Posterior vena cava (tissue), 2 donors: ENCODE measurements at regions not wholly inside any gene's neighbourhood (a gene's known extent, or its start where the extent isn't known, plus 50 kb on each side); places are given as distances from the start of the nearest gene placed in this dataset.
"Not testable (repeated sequence)": the region's sequence is repeated elsewhere in the genome, so short reads cannot be mapped to it uniquely, and the experiment has no call there.

ENCODE experiments used
- DNase-seq: peaks from one replicate; pipeline ENCODE4 v3.0.0-alpha.2; 2020; ENCODE audit warnings: low spot score
- intact Hi-C, 2 donors: fragments of 100-400 bp; cut with DNase I; formaldehyde crosslinking; loops; one replicate each; pipeline versions ENCODE4 v1.14.1 to v1.14.2; 2022 to 2023
- donor health status: DM: yes; HTN: yes; CAD: no.
- donor health status: DM: yes; HTN: yes; CAD: no.

DNA sequence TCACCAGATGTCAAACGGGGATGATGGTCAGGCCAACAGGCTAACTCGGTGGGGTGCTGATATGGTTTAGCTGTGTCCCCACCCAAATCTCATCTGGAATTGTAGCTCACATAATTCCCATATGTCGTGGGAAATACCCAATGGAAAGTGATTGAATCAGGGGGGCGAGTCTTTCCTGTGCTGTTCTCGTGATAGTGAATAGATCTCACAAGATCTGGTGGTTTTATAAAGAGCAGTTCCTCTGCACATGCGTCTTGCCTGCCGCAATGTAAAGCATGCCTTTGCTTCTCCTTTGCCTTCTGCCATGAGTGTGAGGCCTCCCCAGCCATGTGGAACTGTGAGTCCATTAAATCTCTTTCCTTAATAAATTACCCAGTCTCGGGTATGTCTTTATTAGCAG, 74.4 kb upstream of the YWHAQ start:
- intact Hi-C loops, result no loop called here
- no peak for DNase-seq

- DNase-seq, result no peak
Measured at GRCh38 chr2:9707008-9707407, 76.2 kb upstream of the YWHAQ start.

DNA sequence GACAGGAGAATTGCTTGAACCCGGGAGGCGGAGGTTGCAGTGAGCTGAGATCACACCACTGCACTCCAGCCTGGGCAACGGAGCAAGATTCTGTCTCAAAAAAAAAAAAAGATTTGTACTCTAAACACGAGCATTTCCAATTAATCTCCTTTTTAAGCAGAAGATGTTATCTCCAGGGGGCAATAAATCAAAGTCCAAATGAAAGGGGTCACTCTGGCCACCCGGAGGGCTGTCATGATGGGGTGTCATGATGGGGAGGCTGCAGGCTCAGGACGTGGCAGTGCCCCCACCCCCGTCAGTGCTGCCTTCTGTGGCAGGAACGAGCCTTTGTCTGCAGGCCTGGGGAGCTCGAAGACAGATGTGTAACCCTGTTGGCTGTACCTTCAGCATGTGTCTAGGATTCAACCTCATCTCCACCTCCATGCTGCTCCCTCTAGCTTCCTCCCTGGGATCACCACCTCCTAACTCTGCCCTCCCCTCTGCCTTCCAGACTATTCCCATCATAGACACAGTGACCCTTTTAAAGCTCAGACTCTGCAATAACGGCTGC, 76.9 kb upstream of the YWHAQ start:
- no peak for DNase-seq
- intact Hi-C loops, result no loop called here

More at GRCh38 chr2:9707008-9707407, 76.2 kb upstream of the YWHAQ start:
- intact Hi-C loops, result no loop called here

DNA sequence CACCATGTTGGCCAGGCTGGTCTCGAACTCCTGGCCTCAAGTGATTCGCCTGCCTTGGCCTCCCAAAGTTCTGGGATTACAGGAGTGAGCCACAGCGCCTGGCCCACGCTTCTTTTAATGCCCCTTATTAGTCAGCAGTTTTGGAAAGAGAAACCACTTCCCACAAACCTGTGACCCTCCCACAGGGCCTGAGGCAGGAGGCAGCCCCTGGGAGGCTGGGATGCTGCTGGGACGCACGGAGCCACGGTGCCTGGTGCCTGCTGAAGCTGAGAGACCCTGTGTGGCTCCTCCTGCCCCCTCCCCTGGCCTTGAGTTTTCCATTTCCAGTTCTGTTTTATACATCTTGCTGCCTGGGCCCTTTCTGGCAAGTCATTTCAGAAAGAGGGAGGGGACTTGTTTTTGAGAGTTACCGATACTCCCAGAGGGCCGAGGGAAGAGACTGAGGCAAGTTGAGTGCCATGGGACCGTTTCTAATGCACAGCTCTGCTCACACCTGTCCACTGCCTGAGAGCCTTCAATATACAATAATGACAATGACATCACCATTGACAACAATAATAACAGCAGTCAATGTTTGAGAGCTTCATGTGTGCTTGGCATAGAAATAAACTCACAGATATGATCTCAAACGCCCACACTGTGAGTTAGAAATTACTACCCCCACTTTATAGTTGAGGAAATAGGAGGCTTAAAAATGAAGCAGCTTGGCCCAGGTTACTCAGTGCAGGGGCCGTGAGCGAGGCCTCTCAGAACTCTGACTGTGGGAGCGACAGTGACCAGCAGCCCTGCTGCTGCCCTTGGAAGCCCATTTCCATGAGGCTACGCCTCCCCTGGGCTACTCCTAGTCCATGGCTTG, 78.1 kb upstream of the YWHAQ start:
- intact Hi-C loops, result no loop called here

GRCh38 chr2:9709539-9710285, 78.9 kb upstream of the YWHAQ start:
- intact Hi-C loops, result no loop called here
- DNase-seq, result no peak

More for the DNA sequence above, 78.1 kb upstream of the YWHAQ start:
- no peak for DNase-seq

DNA sequence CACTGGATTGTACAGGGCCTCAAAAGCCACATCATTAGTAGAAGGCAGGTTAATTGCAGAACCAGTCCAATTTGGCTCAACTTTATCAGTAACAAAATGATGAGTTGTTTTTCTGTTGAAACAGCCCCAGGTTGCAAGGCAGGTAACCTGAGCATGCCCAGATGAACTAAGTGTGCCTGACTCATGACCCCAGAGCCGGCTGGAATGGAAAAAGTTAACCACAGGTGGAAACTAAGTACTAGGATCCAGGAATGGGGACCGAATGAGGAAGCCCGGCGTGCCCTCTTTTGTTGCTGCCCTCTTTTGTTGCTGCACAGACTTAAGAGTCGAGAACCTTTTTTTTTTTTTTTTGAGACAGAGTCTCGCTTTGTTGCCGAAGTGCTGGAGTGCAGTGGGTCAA, 79.5 kb upstream of the YWHAQ start:
- intact Hi-C loops, result no loop called here

GRCh38 chr2:9712263-9712662, 81.5 kb upstream of the YWHAQ start:
- intact Hi-C loops, result no loop called here
- DNase-seq, result no peak

More for the DNA sequence above, 79.5 kb upstream of the YWHAQ start:
- no peak for DNase-seq

GRCh38 chr2:9714630-9715214, 83.9 kb upstream of the YWHAQ start:
- DNase-seq, result no peak
- intact Hi-C loops, result no loop called here

DNA sequence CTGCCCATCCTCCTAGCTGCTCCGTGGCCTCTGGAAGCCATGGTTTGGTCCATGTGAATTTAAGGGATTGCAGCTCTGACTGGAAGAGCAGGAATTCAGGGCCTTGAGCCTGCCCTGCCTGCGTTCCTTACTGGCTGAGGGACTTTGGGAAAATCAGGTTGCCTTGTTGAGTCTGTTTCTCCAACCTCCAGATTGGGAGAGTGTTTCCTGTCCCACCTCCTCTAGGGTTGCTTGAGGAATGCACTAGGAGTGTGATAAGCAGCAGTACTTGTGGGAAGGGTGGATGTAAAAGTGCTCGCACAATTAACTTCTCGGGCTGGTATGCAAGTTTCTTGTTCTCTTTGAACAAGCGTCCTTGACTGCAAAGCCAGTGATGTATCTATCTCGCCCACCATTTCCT, 84.4 kb upstream of the YWHAQ start:
- intact Hi-C loops, result no loop called here
- no peak for DNase-seq

- intact Hi-C loops, result no loop called here
- no peak for DNase-seq
Measured at GRCh38 chr2:9717886-9718451, 87.2 kb upstream of the YWHAQ start.

GRCh38 chr2:9720352-9721093, 89.7 kb upstream of the YWHAQ start:
- no peak for DNase-seq
- intact Hi-C loops, result no loop called here

GRCh38 chr2:9721344-9721743, 90.5 kb upstream of the YWHAQ start:
- no peak for DNase-seq
- intact Hi-C loops, result no loop called here

DNA sequence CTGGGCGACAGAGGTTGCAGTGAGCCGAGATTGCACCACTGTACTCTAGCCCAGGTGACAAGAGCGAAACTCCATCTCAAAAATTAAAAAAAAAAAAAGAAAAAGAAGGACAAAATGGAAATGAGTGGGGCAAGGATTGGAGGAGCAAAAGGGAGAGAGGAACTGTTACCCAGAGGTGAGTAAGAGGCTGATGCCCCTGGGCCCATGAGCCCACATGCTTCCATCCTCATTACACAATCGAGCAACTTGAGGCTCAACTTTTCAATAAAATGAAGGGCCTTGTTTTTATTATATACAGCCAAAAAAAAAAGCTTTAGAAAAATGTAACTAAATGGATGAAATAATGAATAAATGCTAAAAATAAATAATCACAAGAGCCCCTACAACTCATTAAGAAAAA, 91.7 kb upstream of the YWHAQ start:
- DNase-seq, result no peak
- intact Hi-C loops, result no loop called here

DNA sequence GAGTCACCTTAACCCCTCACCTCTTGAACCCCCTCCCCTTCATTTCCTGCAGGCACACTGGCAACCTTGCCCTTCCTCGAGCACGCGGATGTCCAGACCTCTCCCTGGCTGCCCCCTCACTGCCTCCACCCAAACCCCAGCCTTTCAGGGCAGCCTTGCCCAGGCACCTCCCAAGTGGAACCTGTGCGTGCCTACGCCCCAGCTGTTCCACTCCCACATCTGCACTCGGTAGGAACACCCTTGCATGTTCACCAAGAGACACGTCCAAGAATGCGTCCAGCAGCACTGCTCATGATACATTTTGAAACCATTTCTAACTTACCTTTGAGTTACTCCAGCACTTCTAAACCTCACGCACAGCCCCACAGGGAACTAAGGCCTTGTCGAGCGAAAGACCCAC, 93.8 kb upstream of the YWHAQ start:
- intact Hi-C loops, result no loop called here
- no peak for DNase-seq

- intact Hi-C loops, result no loop called here
- DNase-seq, result no peak
Measured at GRCh38 chr2:9725106-9725505, 94.3 kb upstream of the YWHAQ start.

GRCh38 chr2:9726016-9726415, 95.2 kb upstream of the YWHAQ start:
- intact Hi-C loops, DNase-seq: not testable (repeated sequence)

DNA sequence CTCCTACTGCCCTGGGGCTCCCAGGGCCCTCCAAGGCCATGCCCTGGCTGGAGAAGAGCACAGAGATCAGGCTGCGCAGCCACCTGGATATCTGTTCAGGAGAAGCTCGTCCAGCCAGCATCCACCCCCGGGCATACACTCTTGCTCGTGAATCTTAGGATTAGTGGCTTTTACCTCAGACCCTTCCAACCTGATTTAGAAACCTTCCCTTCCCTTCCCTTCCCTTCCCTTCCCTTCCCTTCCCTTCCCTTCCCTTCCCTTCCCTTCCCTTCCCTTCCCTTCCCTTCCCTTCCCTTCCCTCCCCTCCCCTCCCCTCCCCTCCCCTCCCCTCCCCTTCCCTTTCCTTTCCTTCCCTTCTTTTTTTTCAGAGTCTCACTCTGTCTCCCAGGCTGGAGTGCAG, 99.7 kb upstream of the YWHAQ start:
- intact Hi-C loops, DNase-seq: not testable (repeated sequence)

DNA sequence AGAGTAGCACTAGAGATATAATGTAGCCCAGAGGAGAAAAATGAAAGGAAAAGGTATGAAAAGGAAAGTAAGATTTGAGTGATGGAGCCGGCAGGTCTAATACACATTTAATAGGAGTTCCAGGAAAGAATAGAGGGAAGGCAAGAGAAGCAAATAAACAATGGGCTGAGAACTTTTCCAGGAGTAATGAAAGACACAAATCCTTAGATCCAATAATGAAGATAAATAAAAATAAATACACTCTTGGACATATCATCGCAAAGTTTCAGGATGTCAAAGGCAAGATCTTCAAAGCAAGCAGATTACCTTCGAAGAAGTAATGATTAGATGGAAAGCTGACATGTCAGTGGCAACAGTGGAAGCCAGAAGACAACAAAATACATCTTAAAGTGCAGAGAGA, 102.0 kb upstream of the YWHAQ start:
- intact Hi-C loops, result no loop called here
- DNase-seq, result no peak

DNA sequence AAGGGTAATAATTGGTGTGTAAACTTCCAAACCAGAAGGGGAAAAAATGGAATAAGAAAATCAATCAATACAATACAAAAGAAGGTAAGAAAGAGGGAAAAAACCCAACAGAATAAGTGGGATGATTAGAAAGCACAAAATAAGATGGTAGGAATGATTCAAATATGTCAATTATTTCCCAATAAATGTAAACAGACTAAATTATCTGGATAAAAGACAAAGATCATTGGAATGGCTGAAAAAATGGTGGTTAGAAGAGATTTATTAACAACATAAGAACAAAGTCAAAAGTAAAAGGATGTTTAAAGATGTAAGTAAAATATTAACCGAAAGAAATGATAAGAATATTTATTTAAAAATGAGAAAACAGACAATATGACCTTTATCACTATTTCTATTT, 103.5 kb upstream of the YWHAQ start:
- DNase-seq, result no peak
- intact Hi-C loops, result no loop called here
